ENCODE measurements at regions not wholly inside any gene's neighbourhood (a gene's known extent, or its start where the extent isn't known, plus 50 kb on each side); places are given as distances from the start of the nearest gene placed in this dataset.

DNA sequence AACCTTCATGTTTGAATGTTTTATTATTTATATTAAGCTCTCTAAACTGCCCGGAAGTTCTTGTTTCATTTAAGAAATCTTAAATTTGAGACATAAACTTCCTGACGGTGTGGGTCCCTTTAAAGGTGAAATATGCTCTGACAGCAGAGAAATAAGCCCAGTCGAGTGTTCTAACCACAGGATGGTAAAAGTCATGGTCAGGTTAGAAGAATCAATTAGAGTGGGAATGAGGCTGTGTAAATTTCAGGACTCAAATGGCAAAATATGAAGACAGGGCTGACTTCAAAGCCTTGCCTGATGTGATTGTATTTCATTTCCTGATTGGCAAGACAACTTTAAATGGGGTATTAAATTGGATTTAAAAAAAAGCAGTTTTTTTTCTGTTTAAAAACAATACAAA, 432.9 kb upstream of the BRINP1 start:
- Histone ChIP-seq H3K27ac (ENCODE audit: insufficient read depth, low read depth, low read length) (no peak overlapping the region), H3K9me3 (replicated peaks; ENCODE audit: control insufficient read depth, insufficient read depth, low read length) (peaks cover 9% of the 10 kb centered on the region), H3K9me1 (replicated peaks; ENCODE audit: control insufficient read depth, extremely low read depth, insufficient read depth, low read length) (no peaks in the 10 kb centered on the region), H2AFZ (ENCODE audit: low read depth, low read length) (no peak overlapping the region), H3K27me3 (ENCODE audit: control insufficient read depth in 2 of 2, insufficient read depth in 2 of 2, low read length in 2 of 2) (no peaks in the 10 kb centered on the region), H3K4me2 (ENCODE audit: insufficient read depth, low read length) (no peak overlapping the region), H3K36me3 (ENCODE audit: control insufficient read depth in 2 of 2, extremely low read depth in 1 of 2, insufficient read depth in 2 of 2, low read length in 2 of 2) (no peaks in the 10 kb centered on the region), H3K4me1 (ENCODE audit: control insufficient read depth, extremely low read depth, insufficient read depth, low read length) (no peaks in the 10 kb centered on the region), H3K4me3 (replicated peaks in 1 of 3; ENCODE audit: insufficient read depth in 1 of 3, low read depth in 1 of 3, low read length in 3 of 3) (no peak overlapping the region), H4K20me1 (replicated peaks; ENCODE audit: control insufficient read depth, extremely low read depth, insufficient read depth, low read length) (no peaks in the 10 kb centered on the region), H3K79me2 (ENCODE audit: control insufficient read depth, insufficient read depth, low read length) (no peaks in the 10 kb centered on the region), H3K9ac (replicated peaks; ENCODE audit: extremely low read depth, insufficient read depth, low read length) (no peak overlapping the region)
- BruUV-seq (replicated peaks) = no TSS peak
- TF ChIP-seq FOS (IDR thresholded peaks at IDR 0.05; ENCODE audit: borderline replicate concordance, insufficient read depth, low read length) (no peak), EZH2 (IDR thresholded peaks at IDR 0.05; ENCODE audit: borderline replicate concordance, low read depth, low read length, severe bottlenecking) (no peak), JUN (IDR thresholded peaks at IDR 0.05; ENCODE audit: borderline replicate concordance, insufficient read depth, insufficient read length, low read depth) (no peak), MYC (IDR thresholded peaks at IDR 0.05; ENCODE audit: low read depth, low read length) (no peak), MAX (IDR thresholded peaks at IDR 0.05; ENCODE audit: insufficient read depth, insufficient read length) (no peak), POLR2A (IDR thresholded peaks at IDR 0.05; ENCODE audit: low read depth, low read length) (no peak), GATA2 (IDR thresholded peaks at IDR 0.05; ENCODE audit: insufficient read depth, insufficient read length, low read depth, low read length) (no peak), POLR2AphosphoS5 (IDR thresholded peaks at IDR 0.05; ENCODE audit: insufficient read depth, low read depth, low read length) (no peak)
- TF ChIP-seq, protein P1, sequence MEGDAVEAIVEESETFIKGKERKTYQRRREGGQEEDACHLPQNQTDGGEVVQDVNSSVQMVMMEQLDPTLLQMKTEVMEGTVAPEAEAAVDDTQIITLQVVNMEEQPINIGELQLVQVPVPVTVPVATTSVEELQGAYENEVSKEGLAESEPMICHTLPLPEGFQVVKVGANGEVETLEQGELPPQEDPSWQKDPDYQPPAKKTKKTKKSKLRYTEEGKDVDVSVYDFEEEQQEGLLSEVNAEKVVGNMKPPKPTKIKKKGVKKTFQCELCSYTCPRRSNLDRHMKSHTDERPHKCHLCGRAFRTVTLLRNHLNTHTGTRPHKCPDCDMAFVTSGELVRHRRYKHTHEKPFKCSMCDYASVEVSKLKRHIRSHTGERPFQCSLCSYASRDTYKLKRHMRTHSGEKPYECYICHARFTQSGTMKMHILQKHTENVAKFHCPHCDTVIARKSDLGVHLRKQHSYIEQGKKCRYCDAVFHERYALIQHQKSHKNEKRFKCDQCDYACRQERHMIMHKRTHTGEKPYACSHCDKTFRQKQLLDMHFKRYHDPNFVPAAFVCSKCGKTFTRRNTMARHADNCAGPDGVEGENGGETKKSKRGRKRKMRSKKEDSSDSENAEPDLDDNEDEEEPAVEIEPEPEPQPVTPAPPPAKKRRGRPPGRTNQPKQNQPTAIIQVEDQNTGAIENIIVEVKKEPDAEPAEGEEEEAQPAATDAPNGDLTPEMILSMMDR (IDR thresholded peaks at IDR 0.05; ENCODE audit: extremely low read depth in 1 of 2, insufficient read depth in 1 of 2, low read depth in 1 of 2, low read length in 2 of 2) = no peak
- DNase-seq (ENCODE audit: low read depth, low spot score) (no peak), FAIRE-seq (no peak)
- intact Hi-C loops (cut with micrococcal nuclease) = no loop called here
- dilution Hi-C loops (cut with MboI; ENCODE audit: extremely low pct_ligation_motif_present, low sequenced_read_pairs) = no loop called here
- POLR2A ChIA-PET = no interaction called here
- CTCF ChIA-PET = no interaction called here

All from endothelial cell of umbilical vein (primary cell).